NCI-H187 treated with DMSO at 0.1 percent for 48 hours (cell line): ENCODE measurements at regions not wholly inside any gene's neighbourhood (a gene's known extent, or its start where the extent isn't known, plus 50 kb on each side); places are given as distances from the start of the nearest gene placed in this dataset.

Source experiments
- DNase-seq: peaks from one replicate; lab custom pipeline; 2025; lab: John Stamatoyannopoulos, UW

GRCh38 chr9:126017758-126018157 is 270.6 kb downstream of the PBX3 start:
- no peak for DNase-seq

DNA sequence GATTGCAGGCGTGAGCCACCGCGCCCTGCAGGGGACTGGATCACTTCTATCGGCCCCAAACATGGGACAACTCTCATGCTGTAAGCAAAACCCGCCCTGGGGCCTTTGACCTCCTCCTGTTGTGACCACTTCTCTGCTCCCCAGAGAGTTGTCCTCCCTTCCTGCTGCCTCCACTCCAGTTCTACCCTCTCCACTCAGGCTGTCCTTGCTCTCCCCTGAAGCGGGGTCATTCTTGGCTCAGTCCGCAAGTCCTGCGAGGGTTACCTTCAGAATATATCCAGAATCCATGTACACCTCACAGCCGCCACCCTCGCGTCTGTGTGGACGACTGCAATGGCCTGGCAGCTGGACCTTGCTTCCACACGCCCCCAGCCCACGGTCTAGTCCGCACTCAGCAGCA is 273.7 kb downstream of the PBX3 start:
- no peak for DNase-seq

DNA sequence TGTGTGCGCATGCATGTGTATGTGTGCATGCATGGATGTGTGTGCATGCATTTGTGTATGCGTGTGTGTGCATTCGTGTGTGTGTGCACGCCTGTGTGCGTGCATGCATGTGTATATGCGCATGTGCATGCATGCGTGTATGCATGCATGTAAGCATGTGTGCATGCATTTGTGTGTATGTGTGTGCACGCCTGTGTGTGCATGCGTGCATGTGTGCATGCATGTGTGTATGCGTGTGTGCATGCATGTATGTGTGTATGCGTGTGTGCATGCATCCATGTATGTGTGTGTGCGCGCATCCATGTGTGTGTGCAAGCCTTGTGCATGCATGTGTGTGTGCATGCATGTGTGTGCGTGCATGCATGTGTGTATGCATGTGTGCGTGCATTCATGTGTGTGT is 276.8 kb downstream of the PBX3 start:
- no peak for DNase-seq

DNA sequence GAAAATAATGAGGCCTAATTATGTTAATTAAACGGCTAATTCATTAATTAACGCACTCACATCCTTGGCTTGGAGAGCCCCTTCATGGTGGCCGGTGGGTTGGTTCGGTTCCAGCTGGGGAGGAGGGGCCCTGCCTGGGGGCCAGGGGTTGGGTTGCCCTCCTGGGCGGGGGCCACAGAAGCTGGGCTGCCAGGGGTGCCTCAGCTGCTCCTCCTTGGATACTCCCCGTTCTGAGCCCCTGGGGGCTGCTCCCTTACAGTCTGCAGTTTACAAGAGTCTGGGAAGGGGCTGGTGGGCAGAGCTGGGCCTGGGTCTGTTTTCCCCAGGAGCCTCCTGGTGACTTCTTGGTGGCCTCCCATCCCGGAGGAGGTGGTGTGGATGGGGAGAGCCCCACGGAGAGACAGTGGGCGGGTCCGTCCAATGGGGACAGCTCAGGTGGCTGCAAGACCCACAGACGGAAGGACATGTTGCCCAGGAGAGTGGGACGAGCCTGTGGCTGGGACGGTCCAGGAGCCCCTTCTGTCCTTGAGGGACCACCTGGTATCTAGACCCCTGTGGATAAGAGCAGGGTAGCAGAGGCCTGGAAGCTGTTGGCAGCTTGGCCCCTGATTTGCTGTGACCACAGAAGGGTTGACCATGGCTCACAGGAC is 277.5 kb downstream of the PBX3 start:
- no peak for DNase-seq

GRCh38 chr9:126025991-126026390 is 278.8 kb downstream of the PBX3 start:
- DNase-seq, result no peak

GRCh38 chr9:126027566-126027965 is 280.4 kb downstream of the PBX3 start:
- DNase-seq, result no peak

GRCh38 chr9:126028746-126029145 is 281.6 kb downstream of the PBX3 start:
- DNase-seq, result no peak

DNA sequence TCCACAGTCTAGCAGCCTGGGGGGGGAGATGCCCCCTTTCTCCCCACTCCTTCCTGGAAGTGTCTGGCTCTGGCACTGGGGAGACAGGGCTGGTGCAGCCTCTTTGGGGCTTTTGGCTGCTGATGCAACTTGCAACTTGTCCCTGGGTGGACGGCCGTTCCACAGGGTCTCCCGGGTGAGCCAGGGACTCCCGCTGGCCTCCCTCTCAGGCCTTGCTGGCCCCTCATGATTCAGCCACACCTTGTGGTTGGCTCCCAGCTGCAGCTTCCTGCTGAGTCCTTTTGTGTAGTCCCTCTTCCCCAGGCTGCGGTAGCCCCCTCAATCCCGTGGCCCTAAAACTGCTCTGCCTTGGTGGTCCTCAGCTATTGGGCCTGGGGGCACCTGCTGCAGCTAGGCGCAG is 283.5 kb downstream of the PBX3 start:
- DNase-seq, result no peak

GRCh38 chr9:126031116-126031515 is 283.9 kb downstream of the PBX3 start:
- no peak for DNase-seq

DNA sequence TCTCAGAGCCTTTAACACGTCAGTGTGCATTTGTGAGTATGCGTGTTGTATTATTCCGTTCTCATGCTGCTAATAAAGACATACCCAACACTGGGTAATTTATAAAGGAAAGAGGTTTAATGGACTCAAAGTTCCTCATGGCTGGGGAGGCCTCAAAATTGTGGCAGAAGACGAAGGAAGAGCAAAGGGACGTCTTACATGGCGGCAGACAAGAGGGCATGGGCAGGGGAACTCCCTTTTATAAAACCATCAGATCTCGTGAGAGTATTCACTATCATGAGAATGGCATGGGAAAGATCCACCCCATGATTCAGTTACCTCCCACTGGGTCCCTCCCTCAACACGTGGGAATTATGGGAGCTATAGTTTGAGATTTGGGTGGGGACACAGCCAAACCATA is 285.0 kb downstream of the PBX3 start:
- DNase-seq, result no peak

DNA sequence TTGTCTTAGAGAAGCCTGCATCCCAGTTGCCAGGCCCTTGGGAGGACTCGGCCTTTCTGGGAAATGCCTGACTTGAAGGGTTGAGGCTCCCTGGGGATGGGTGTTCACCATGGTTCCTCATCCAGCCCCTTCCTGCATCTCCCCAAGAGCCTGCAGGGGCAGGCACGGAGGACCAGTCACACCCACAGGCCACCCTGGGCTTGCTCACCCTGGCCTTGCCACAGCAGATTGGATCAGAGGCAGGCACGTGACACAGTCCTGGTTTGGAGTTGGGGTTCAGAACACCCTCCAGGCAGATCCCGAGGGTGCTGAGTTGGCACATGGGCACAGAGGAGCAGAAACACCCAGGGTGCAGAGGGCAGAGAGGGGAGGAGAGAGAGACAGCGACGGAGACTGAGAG is 286.1 kb downstream of the PBX3 start:
- no peak for DNase-seq

DNA sequence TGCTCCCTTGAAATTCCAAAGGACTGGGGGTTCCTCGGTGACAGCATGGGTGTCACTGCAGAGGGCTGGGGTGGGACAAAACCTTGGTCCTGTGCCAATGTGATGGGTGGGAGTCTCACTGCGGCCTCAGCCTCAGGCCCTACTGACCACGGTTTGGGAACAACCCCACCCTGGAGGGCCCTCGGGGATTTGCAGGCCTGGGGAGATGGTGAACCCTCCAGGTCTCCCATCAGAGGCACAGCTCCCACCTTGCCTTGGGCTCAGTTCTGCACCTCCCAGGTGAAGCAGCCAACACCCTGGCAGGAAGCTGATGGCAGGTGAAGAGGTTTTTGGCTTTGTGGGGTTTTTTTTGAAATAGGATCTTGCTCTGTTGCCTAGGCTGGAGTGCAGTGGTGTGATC is 286.8 kb downstream of the PBX3 start:
- no peak for DNase-seq

- DNase-seq, result no peak
Measured at GRCh38 chr9:126036881-126037291, 289.7 kb downstream of the PBX3 start.

DNA sequence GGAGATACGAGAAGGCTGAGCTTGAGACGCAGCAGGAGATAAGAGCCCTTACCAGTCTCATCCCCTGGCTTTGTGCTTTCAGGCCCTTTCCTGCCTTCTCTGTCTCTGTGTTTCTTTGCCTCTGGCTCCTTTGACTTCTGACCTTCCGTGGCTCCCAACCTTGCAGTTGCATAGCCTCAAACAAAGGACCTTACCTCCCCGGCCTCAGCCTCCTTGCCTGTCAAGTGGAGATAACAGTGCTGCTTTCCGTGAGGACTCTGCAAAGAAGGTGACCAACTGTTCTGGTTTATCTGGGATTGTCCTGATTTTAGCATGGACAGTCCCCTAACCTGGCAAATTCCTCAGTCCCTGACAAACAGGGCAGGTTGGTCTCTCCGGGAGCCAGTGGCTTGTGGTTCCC is 287.8 kb upstream of the MVB12B start:
- DNase-seq, result no peak

GRCh38 chr9:126043681-126044080 is 282.9 kb upstream of the MVB12B start:
- DNase-seq, result no peak

DNA sequence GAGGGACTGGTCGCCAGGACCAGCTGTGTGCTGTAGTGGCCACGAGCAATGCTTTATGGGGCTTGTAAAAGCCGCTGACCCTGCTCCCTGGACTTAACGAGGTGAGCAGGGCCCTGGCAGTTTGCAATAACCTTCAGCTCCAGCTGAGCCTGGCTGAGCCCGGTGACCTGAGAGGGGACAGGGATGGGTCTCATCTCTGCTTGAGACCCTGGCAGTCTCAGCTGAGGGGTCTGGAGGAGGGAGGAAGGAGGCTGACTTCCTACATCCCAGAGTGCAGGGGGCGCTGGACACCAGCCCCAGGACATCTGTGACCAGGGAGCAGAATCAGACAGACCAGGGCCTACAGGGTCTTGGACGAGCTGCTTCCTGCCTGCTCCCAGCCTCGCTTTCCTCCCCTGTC is 277.5 kb upstream of the MVB12B start:
- no peak for DNase-seq

GRCh38 chr9:126049896-126050604 is 276.6 kb upstream of the MVB12B start:
- DNase-seq, result no peak

GRCh38 chr9:126050605-126050990 is 276.0 kb upstream of the MVB12B start:
- no peak for DNase-seq

DNA sequence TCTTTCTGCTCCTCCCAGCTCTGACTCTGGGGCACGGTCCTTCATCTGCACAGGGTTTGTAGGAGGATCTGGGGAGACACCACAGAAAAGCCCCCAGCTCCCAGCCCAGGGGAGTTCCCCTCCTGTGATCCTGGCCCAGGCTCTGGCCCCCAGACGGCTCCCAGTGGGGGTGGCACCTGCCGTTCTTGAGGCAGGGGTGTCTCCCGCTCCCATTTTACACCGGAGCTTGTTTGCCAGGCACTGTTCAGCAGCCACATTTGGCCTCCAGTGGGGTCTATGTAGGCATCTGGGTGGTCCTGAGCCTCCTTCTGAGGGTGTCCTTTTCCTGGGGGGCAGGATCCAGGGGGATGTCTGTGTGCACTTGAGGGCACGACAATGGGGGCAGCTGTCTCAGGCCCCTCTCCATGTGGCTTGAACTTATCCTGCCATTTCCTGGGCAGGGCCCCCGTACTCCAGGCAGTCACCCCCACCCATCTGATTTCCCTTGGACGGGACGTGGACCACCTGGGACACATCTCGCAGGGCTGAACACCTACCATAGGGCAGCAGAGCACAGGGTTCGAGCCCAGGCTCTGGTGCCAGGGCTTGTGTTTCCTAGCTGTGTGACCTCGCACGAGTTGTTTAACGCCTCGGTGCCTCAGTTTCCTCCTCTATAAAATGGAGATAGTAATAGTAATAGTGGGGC is 275.0 kb upstream of the MVB12B start:
- DNase-seq, result no peak

GRCh38 chr9:126052791-126053190 is 273.8 kb upstream of the MVB12B start:
- no peak for DNase-seq

GRCh38 chr9:126053913-126054312 is 272.7 kb upstream of the MVB12B start:
- no peak for DNase-seq

GRCh38 chr9:126055381-126055985 is 271.1 kb upstream of the MVB12B start:
- no peak for DNase-seq
